ENCODE measurements at regions not wholly inside any gene's neighbourhood (a gene's known extent, or its start where the extent isn't known, plus 50 kb on each side); places are given as distances from the start of the nearest gene placed in this dataset.

DNA sequence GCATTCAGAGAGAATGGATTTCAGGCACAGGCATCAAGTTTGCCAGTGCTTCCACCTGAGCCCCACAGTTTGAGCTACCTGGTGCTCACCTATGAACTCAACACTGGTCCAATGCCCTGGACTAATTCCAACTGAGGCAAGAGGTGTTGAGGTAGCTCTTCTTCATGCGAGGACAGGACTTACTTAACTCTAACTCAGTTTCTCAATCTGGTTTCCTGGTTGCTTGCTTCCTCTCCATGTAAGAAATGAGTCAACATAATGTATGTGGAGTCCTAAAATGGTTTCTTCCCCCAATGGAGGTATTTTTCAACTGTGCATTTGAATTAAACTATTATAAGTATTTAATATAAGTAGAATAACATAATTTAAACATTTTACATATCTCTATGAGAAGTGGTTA, 523.6 kb upstream of the DAB2 start:
- no peaks in the 10 kb centered on the region for H3K4me1 Mint-ChIP-seq (ENCODE audit: low read depth)
- H3K27ac Mint-ChIP-seq (ENCODE audit: unreplicated experiment): no peak overlapping the region
- H3K4me3 Mint-ChIP-seq (ENCODE audit: unreplicated experiment): no peak overlapping the region
- TF ChIP-seq, protein P1, sequence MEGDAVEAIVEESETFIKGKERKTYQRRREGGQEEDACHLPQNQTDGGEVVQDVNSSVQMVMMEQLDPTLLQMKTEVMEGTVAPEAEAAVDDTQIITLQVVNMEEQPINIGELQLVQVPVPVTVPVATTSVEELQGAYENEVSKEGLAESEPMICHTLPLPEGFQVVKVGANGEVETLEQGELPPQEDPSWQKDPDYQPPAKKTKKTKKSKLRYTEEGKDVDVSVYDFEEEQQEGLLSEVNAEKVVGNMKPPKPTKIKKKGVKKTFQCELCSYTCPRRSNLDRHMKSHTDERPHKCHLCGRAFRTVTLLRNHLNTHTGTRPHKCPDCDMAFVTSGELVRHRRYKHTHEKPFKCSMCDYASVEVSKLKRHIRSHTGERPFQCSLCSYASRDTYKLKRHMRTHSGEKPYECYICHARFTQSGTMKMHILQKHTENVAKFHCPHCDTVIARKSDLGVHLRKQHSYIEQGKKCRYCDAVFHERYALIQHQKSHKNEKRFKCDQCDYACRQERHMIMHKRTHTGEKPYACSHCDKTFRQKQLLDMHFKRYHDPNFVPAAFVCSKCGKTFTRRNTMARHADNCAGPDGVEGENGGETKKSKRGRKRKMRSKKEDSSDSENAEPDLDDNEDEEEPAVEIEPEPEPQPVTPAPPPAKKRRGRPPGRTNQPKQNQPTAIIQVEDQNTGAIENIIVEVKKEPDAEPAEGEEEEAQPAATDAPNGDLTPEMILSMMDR (IDR thresholded peaks at IDR 0.05): no peak
- no peak for DNase-seq (ENCODE audit: low spot score)
- peaks cover 5% of the 10 kb centered on the region for H3K36me3 Mint-ChIP-seq (ENCODE audit: low read depth)
- H3K27me3 Mint-ChIP-seq (ENCODE audit: low read depth): peaks cover 2% of the 10 kb centered on the region
- H3K9me3 Mint-ChIP-seq (ENCODE audit: low read depth): peaks cover 11% of the 10 kb centered on the region

DNA sequence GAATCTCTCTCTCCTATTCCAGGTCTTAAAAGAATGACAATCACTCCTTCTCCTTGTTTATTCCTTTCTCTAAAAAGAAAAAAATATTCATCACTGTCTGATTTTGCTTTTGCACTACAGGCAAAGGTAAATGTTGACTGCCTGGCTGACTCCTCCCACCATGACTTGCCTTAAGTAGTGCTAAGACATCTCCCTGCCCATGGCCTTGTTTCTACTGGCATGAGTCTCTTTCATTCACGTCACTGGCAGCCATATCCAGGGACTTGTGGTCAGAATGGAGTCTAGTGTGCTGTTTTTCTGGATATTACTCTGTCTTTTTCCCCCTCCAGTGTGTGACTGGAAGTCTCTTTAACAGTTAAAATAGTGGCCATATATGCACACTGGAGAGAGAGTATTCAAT, 522.9 kb upstream of the DAB2 start:
- Mint-ChIP-seq H3K36me3 (ENCODE audit: low read depth) (peaks cover 5% of the 10 kb centered on the region), H3K4me1 (ENCODE audit: low read depth) (no peaks in the 10 kb centered on the region), H3K4me3 (ENCODE audit: unreplicated experiment) (no peak overlapping the region), H3K27me3 (ENCODE audit: low read depth) (peaks cover 2% of the 10 kb centered on the region), H3K9me3 (ENCODE audit: low read depth) (peaks cover 11% of the 10 kb centered on the region), H3K27ac (ENCODE audit: unreplicated experiment) (no peak overlapping the region)
- TF ChIP-seq, protein P1 (IDR thresholded peaks at IDR 0.05): no peak
- no peak for DNase-seq (ENCODE audit: low spot score)

DNA sequence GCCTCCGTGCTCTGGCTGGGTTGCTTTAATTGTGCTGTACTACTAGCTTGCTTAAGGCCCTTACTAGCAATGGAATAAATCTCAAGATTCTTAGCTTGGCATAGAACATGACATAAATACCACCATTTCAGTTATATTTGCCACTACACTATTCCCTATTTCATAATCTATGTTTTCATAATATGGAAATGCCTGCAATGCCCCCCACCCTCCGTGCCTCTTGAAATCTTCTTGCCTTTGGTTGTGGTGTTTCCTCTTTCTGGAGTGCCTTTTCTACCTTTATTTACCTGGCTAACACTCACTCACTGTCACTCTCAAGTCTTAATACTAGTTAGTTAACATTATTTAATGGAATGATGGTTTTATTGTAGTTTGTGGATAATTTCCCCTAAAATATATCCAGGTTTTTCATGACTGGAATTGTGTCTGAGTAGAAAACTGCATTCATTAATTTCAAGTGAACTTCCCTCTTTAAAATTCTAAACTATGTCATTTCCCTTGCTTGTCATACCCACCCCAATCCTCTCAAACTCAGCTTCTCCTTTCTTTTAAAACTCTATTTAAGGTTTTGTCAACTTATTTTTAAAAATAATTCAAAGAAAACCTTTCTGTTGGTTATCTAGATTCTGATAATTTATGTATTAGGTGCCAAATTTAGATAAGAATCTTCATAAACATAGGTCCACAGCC, 521.7 kb upstream of the DAB2 start:
- no peaks in the 10 kb centered on the region for H3K27me3 Mint-ChIP-seq (ENCODE audit: low read depth)
- H3K27ac Mint-ChIP-seq (ENCODE audit: unreplicated experiment): no peak overlapping the region

DNA sequence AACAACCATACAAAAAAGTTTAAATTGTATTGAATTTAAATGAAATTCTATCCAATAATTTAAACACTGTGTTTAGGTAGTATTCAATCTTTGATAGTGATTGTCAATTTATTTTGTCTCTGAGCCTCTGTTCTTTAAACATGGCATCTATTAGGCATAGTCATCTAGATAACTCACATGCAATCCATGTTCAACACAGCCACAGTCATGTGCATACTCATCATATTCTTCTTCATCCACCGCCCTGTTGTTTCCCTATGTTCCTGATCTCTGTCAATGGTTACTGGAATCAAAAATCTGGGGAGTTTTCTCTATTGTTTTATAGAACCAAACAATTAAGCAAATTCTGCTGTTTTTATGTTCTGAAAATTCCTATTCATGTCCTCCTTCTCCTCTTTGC, 521.1 kb upstream of the DAB2 start:
- no peaks in the 10 kb centered on the region for H3K36me3 Mint-ChIP-seq (ENCODE audit: low read depth)
- TF ChIP-seq, protein P1 (IDR thresholded peaks at IDR 0.05): no peak
- H3K27ac Mint-ChIP-seq (ENCODE audit: unreplicated experiment): no peak overlapping the region
- H3K4me3 Mint-ChIP-seq (ENCODE audit: unreplicated experiment): no peak overlapping the region
- H3K9me3 Mint-ChIP-seq (ENCODE audit: low read depth): no peaks in the 10 kb centered on the region
- no peaks in the 10 kb centered on the region for H3K27me3 Mint-ChIP-seq (ENCODE audit: low read depth)
- DNase-seq (ENCODE audit: low spot score): no peak
- H3K4me1 Mint-ChIP-seq (ENCODE audit: low read depth): no peaks in the 10 kb centered on the region

More for the DNA sequence above, 521.7 kb upstream of the DAB2 start:
- Mint-ChIP-seq H3K9me3 (ENCODE audit: low read depth) (peaks cover 5% of the 10 kb centered on the region), H3K36me3 (ENCODE audit: low read depth) (peaks cover 2% of the 10 kb centered on the region), H3K4me1 (ENCODE audit: low read depth) (no peaks in the 10 kb centered on the region), H3K4me3 (ENCODE audit: unreplicated experiment) (no peak overlapping the region)
- TF ChIP-seq, protein P1 (IDR thresholded peaks at IDR 0.05): no peak
- DNase-seq (ENCODE audit: low spot score): no peak

DNA sequence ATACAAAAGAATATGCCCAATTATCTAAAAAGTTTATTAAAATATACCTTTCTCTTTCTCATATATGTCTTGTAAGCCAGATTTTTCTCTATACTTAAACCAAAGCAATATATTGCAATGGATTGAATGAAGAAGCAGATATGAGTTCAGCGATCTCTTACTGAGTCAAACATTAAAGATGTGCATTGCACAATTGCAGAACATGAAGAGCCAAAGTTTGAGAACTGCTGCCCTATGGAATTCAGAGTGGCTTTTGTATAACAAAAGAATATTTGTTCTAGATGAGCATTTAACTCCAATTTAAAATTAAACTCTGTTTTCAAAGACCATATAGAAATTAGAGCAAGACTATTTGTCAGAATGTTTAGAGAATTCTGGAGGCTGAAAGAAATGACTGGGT, 519.0 kb upstream of the DAB2 start:
- H3K4me1 Mint-ChIP-seq (ENCODE audit: low read depth): no peaks in the 10 kb centered on the region
- no peak overlapping the region for H3K4me3 Mint-ChIP-seq (ENCODE audit: unreplicated experiment)
- no peaks in the 10 kb centered on the region for H3K9me3 Mint-ChIP-seq (ENCODE audit: low read depth)
- H3K36me3 Mint-ChIP-seq (ENCODE audit: low read depth): no peaks in the 10 kb centered on the region
- H3K27me3 Mint-ChIP-seq (ENCODE audit: low read depth): no peaks in the 10 kb centered on the region
- H3K27ac Mint-ChIP-seq (ENCODE audit: unreplicated experiment): no peak overlapping the region
- DNase-seq (ENCODE audit: low spot score): no peak
- TF ChIP-seq, protein P1 (IDR thresholded peaks at IDR 0.05): no peak
